ENCODE measurements at regions not wholly inside any gene's neighbourhood (a gene's known extent, or its start where the extent isn't known, plus 50 kb on each side); places are given as distances from the start of the nearest gene placed in this dataset.
A peak's percentile ranks its signal among the peaks of the same experiment; 100 is the strongest.
"Not testable (repeated sequence)": the region's sequence is repeated elsewhere in the genome, so short reads cannot be mapped to it uniquely, and the experiment has no call there.

- DNase-seq; H3K36me3 ChIP-seq (replicated peaks); H3K27ac ChIP-seq; in situ Hi-C loops (cut with HindIII; ENCODE audit: low pct_ligation_motif_present, low sequenced_read_pairs); H3K27me3 ChIP-seq (replicated peaks); H3K4me3 ChIP-seq (ENCODE audit: low read depth, low read length): not testable (repeated sequence)
Measured at GRCh38 chr11:67940440-67940839, 63.5 kb downstream of the UNC93B1 start.

- in situ Hi-C loops (cut with HindIII; ENCODE audit: low pct_ligation_motif_present, low sequenced_read_pairs); H3K36me3 ChIP-seq (replicated peaks); DNase-seq: not testable (repeated sequence)
Measured at GRCh38 chr11:67938964-67939363, 64.9 kb downstream of the UNC93B1 start.

GRCh38 chr11:67938371-67938770, 65.5 kb downstream of the UNC93B1 start:
- H3K36me3 ChIP-seq (replicated peaks); H3K27ac ChIP-seq; H3K27me3 ChIP-seq (replicated peaks); in situ Hi-C loops (cut with HindIII; ENCODE audit: low pct_ligation_motif_present, low sequenced_read_pairs); H3K4me3 ChIP-seq (ENCODE audit: low read depth, low read length); DNase-seq: not testable (repeated sequence)

More at GRCh38 chr11:67938964-67939363, 64.9 kb downstream of the UNC93B1 start:
- H3K4me3 ChIP-seq (ENCODE audit: low read depth, low read length); H3K27ac ChIP-seq; H3K27me3 ChIP-seq (replicated peaks): not testable (repeated sequence)

- H3K36me3 ChIP-seq (replicated peaks); DNase-seq; H3K27ac ChIP-seq; H3K27me3 ChIP-seq (replicated peaks); H3K4me3 ChIP-seq (ENCODE audit: low read depth, low read length); in situ Hi-C loops (cut with HindIII; ENCODE audit: low pct_ligation_motif_present, low sequenced_read_pairs): not testable (repeated sequence)
Measured at GRCh38 chr11:67923565-67923964, 80.3 kb downstream of the UNC93B1 start.

GRCh38 chr11:67920546-67920945, 83.4 kb downstream of the UNC93B1 start:
- H3K27ac ChIP-seq; H3K4me3 ChIP-seq (ENCODE audit: low read depth, low read length); H3K27me3 ChIP-seq (replicated peaks); in situ Hi-C loops (cut with HindIII; ENCODE audit: low pct_ligation_motif_present, low sequenced_read_pairs); H3K36me3 ChIP-seq (replicated peaks); DNase-seq: not testable (repeated sequence)

GRCh38 chr11:67912184-67912583, 91.7 kb downstream of the UNC93B1 start:
- H3K27ac ChIP-seq; H3K27me3 ChIP-seq (replicated peaks); DNase-seq; in situ Hi-C loops (cut with HindIII; ENCODE audit: low pct_ligation_motif_present, low sequenced_read_pairs); H3K36me3 ChIP-seq (replicated peaks); H3K4me3 ChIP-seq (ENCODE audit: low read depth, low read length): not testable (repeated sequence)

- H3K27ac ChIP-seq; DNase-seq; H3K4me3 ChIP-seq (ENCODE audit: low read depth, low read length); H3K36me3 ChIP-seq (replicated peaks); in situ Hi-C loops (cut with HindIII; ENCODE audit: low pct_ligation_motif_present, low sequenced_read_pairs); H3K27me3 ChIP-seq (replicated peaks): not testable (repeated sequence)
Measured at GRCh38 chr11:67911211-67911610, 92.7 kb downstream of the UNC93B1 start.

- H3K4me3 ChIP-seq (ENCODE audit: low read depth, low read length); in situ Hi-C loops (cut with HindIII; ENCODE audit: low pct_ligation_motif_present, low sequenced_read_pairs); H3K36me3 ChIP-seq (replicated peaks); H3K27ac ChIP-seq; H3K27me3 ChIP-seq (replicated peaks); DNase-seq: not testable (repeated sequence)
Measured at GRCh38 chr11:67910803-67911202, 93.1 kb downstream of the UNC93B1 start.

- peak; percentile 75 for DNase-seq
- H3K27me3 ChIP-seq (replicated peaks); H3K4me3 ChIP-seq (ENCODE audit: low read depth, low read length); H3K27ac ChIP-seq; H3K36me3 ChIP-seq (replicated peaks); in situ Hi-C loops (cut with HindIII; ENCODE audit: low pct_ligation_motif_present, low sequenced_read_pairs): not testable (repeated sequence)
Measured at GRCh38 chr11:67906969-67907368, 96.9 kb downstream of the UNC93B1 start.

GRCh38 chr11:67899462-67899861, 104.4 kb downstream of the UNC93B1 start:
- peak overlapping the region; percentile 87 for H3K27ac ChIP-seq
- in situ Hi-C loops (cut with HindIII; ENCODE audit: low pct_ligation_motif_present, low sequenced_read_pairs) = not testable (repeated sequence)
- peak; percentile 95 for DNase-seq

GRCh38 chr11:67893487-67893886, 110.4 kb downstream of the UNC93B1 start:
- H3K4me3 ChIP-seq (ENCODE audit: low read depth, low read length); DNase-seq; H3K36me3 ChIP-seq (replicated peaks); H3K27ac ChIP-seq; in situ Hi-C loops (cut with HindIII; ENCODE audit: low pct_ligation_motif_present, low sequenced_read_pairs); H3K27me3 ChIP-seq (replicated peaks): not testable (repeated sequence)

More at GRCh38 chr11:67899462-67899861, 104.4 kb downstream of the UNC93B1 start:
- not testable (repeated sequence) for H3K27me3 ChIP-seq (replicated peaks); H3K4me3 ChIP-seq (ENCODE audit: low read depth, low read length); H3K36me3 ChIP-seq (replicated peaks)

GRCh38 chr11:67889646-67890045, 114.3 kb downstream of the UNC93B1 start:
- DNase-seq; in situ Hi-C loops (cut with HindIII; ENCODE audit: low pct_ligation_motif_present, low sequenced_read_pairs); H3K36me3 ChIP-seq (replicated peaks): not testable (repeated sequence)

GRCh38 chr11:67888056-67888455, 115.8 kb downstream of the UNC93B1 start:
- DNase-seq; H3K36me3 ChIP-seq (replicated peaks); in situ Hi-C loops (cut with HindIII; ENCODE audit: low pct_ligation_motif_present, low sequenced_read_pairs); H3K27ac ChIP-seq; H3K4me3 ChIP-seq (ENCODE audit: low read depth, low read length): not testable (repeated sequence)
- H3K27me3 ChIP-seq (replicated peaks) = peaks cover 11% of the 10 kb centered on the region

More at GRCh38 chr11:67889646-67890045, 114.3 kb downstream of the UNC93B1 start:
- H3K4me3 ChIP-seq (ENCODE audit: low read depth, low read length); H3K27ac ChIP-seq: not testable (repeated sequence)
- H3K27me3 ChIP-seq (replicated peaks) = peaks cover 11% of the 10 kb centered on the region

GRCh38 chr11:67886672-67887071, 117.2 kb downstream of the UNC93B1 start:
- H3K27me3 ChIP-seq (replicated peaks) = peaks cover 11% of the 10 kb centered on the region
- H3K27ac ChIP-seq; DNase-seq; H3K4me3 ChIP-seq (ENCODE audit: low read depth, low read length); in situ Hi-C loops (cut with HindIII; ENCODE audit: low pct_ligation_motif_present, low sequenced_read_pairs); H3K36me3 ChIP-seq (replicated peaks): not testable (repeated sequence)

- H3K27me3 ChIP-seq (replicated peaks) = peaks cover 11% of the 10 kb centered on the region
- H3K36me3 ChIP-seq (replicated peaks); in situ Hi-C loops (cut with HindIII; ENCODE audit: low pct_ligation_motif_present, low sequenced_read_pairs); DNase-seq; H3K27ac ChIP-seq; H3K4me3 ChIP-seq (ENCODE audit: low read depth, low read length): not testable (repeated sequence)
Measured at GRCh38 chr11:67886207-67886606, 117.7 kb downstream of the UNC93B1 start.

All from brain microvascular endothelial cell (primary cell).